HFFc6 (cell line): ENCODE measurements at regions not wholly inside any gene's neighbourhood (a gene's known extent, or its start where the extent isn't known, plus 50 kb on each side); places are given as distances from the start of the nearest gene placed in this dataset.

Experiments used
- DNase-seq: peaks from one replicate; pipeline ENCODE4 v3.0.0-alpha.2; 2018
- H3K27ac Mint-ChIP-seq: 2 replicates; pipeline ENCODE4 v1.8.0; 2020; ENCODE audit warnings: mild to moderate bottlenecking, mixed read lengths
- H3K27me3 Mint-ChIP-seq: 2 replicates; pipeline ENCODE4 v1.8.0; 2021; ENCODE audit warnings: mild to moderate bottlenecking, moderate library complexity, mixed read lengths; ENCODE audit not compliant: insufficient read depth
- H3K36me3 Mint-ChIP-seq: 2 replicates; pipeline ENCODE4 v1.8.0; 2021; ENCODE audit warnings: low read depth, mixed read lengths
- H3K4me1 Mint-ChIP-seq: 2 replicates; pipeline ENCODE4 v1.8.0; 2020; ENCODE audit warnings: low read depth, mixed read lengths
- H3K4me3 Mint-ChIP-seq: 2 replicates; pipeline ENCODE4 v1.8.0; 2020; ENCODE audit warnings: mild to moderate bottlenecking, moderate library complexity, mixed read lengths
- H3K9me3 Mint-ChIP-seq: 2 replicates; pipeline ENCODE4 v1.8.0; 2020; ENCODE audit warnings: mild to moderate bottlenecking, mixed read lengths
- CTCF ChIP-seq: fragments of 200-600 bp; sonication (generic); IDR thresholded peaks from 2 replicates; pipeline ENCODE4 v1.5.0; 2021; ENCODE audit warnings: antibody characterized with exemption, mild to moderate bottlenecking

- no peaks in the 10 kb centered on the region for H3K9me3 Mint-ChIP-seq
- peaks cover 9% of the 10 kb centered on the region for H3K27me3 Mint-ChIP-seq
Measured at GRCh38 chr6:40897390-40898003, 141.5 kb downstream of the UNC5CL start.

GRCh38 chr6:40896696-40897095 is 142.3 kb downstream of the UNC5CL start:
- peaks cover 7% of the 10 kb centered on the region for H3K27me3 Mint-ChIP-seq
- peaks cover 6% of the 10 kb centered on the region; the same call in 1 of the 2 replicates for H3K4me1 Mint-ChIP-seq

More at GRCh38 chr6:40897390-40898003, 141.5 kb downstream of the UNC5CL start:
- TF ChIP-seq CTCF, result no peak
- Mint-ChIP-seq H3K4me1 (peaks cover 6% of the 10 kb centered on the region; the same call in 1 of the 2 replicates), H3K27ac (no peak overlapping the region), H3K36me3 (no peaks in the 10 kb centered on the region), H3K4me3 (no peak overlapping the region)
- no peak for DNase-seq

GRCh38 chr6:40894962-40895799 is 143.8 kb downstream of the UNC5CL start:
- Mint-ChIP-seq H3K36me3 (no peaks in the 10 kb centered on the region), H3K27ac (no peak overlapping the region), H3K9me3 (no peaks in the 10 kb centered on the region), H3K27me3 (peaks cover 16% of the 10 kb centered on the region), H3K4me1 (peaks cover 6% of the 10 kb centered on the region; the same call in 1 of the 2 replicates), H3K4me3 (no peak overlapping the region)
- peak; percentile 64 for DNase-seq
- peak; percentile 81 for TF ChIP-seq CTCF

More at GRCh38 chr6:40896696-40897095, 142.3 kb downstream of the UNC5CL start:
- Mint-ChIP-seq H3K4me3 (no peak overlapping the region), H3K36me3 (no peaks in the 10 kb centered on the region), H3K27ac (no peak overlapping the region), H3K9me3 (no peaks in the 10 kb centered on the region)
- TF ChIP-seq CTCF, result no peak
- DNase-seq, result no peak

GRCh38 chr6:40893021-40893420 is 146.0 kb downstream of the UNC5CL start:
- H3K9me3 Mint-ChIP-seq, result no peaks in the 10 kb centered on the region
- peaks cover 6% of the 10 kb centered on the region; the same call in 1 of the 2 replicates for H3K4me1 Mint-ChIP-seq
- DNase-seq, result no peak
- no peak overlapping the region for H3K27ac Mint-ChIP-seq
- no peak for TF ChIP-seq CTCF
- no peaks in the 10 kb centered on the region for H3K36me3 Mint-ChIP-seq
- peaks cover 20% of the 10 kb centered on the region for H3K27me3 Mint-ChIP-seq
- no peak overlapping the region for H3K4me3 Mint-ChIP-seq

- no peak for TF ChIP-seq CTCF
- H3K4me3 Mint-ChIP-seq, result no peak overlapping the region
Measured at GRCh38 chr6:40892223-40892622, 146.8 kb downstream of the UNC5CL start.

More at GRCh38 chr6:40892223-40892622, 146.8 kb downstream of the UNC5CL start:
- no peak for DNase-seq
- Mint-ChIP-seq H3K36me3 (no peaks in the 10 kb centered on the region), H3K27ac (no peak overlapping the region), H3K4me1 (peaks cover 6% of the 10 kb centered on the region; the same call in 1 of the 2 replicates), H3K9me3 (no peaks in the 10 kb centered on the region), H3K27me3 (peaks cover 23% of the 10 kb centered on the region)
